Kidney (tissue), 13 donors: ENCODE measurements at regions not wholly inside any gene's neighbourhood (a gene's known extent, or its start where the extent isn't known, plus 50 kb on each side); places are given as distances from the start of the nearest gene placed in this dataset.

Experiments
- DNase-seq, 5 donors: peaks; one replicate each; pipeline ENCODE4 v3.0.0-alpha.2; 2013 to 2020
- FAIRE-seq: peaks from 2 replicates; lab custom pipeline; 2012; peaks lifted over from hg19 to GRCh38; lab: Jason Lieb, UNC
- H3K27ac ChIP-seq, 2 donors: one replicate each; pipeline ENCODE4 v1.7.0; 2013; ENCODE audit warnings: low read depth in 2 of 2, low read length in 2 of 2, inconsistent platforms in 1 of 2
- H3K27me3 ChIP-seq: one replicate; pipeline ENCODE4 v1.7.1; 2013; ENCODE audit warnings: low read length, inconsistent platforms; ENCODE audit not compliant: control insufficient read depth, insufficient read depth
- H3K36me3 ChIP-seq, 3 donors: one replicate each; pipeline versions ENCODE4 v1.7.0 to v1.7.1; 2013; ENCODE audit warnings: low read length in 3 of 3, control low read depth in 1 of 3, inconsistent platforms in 1 of 3; ENCODE audit not compliant: insufficient read depth in 3 of 3, control insufficient read depth in 2 of 3
- H3K4me1 ChIP-seq, 3 donors: one replicate each; pipeline versions ENCODE4 v1.7.0 to v1.7.1; 2013; ENCODE audit warnings: low read length in 3 of 3, inconsistent platforms in 1 of 3, low read depth in 1 of 3; ENCODE audit not compliant: control insufficient read depth in 2 of 3, insufficient read depth in 2 of 3
- H3K4me3 ChIP-seq, 3 donors: one replicate each; pipeline versions ENCODE4 v1.7.0 to v1.8.1; 2013; ENCODE audit warnings: low read length in 3 of 3, control low read depth in 1 of 3, inconsistent platforms in 1 of 3
- H3K9ac ChIP-seq, 3 donors: one replicate each; pipeline versions ENCODE4 v1.7.0 to v1.7.1; 2013; ENCODE audit warnings: low read length in 3 of 3, control low read depth in 1 of 3, inconsistent platforms in 1 of 3
- H3K9me3 ChIP-seq, 3 donors: one replicate each; pipeline versions ENCODE4 v1.7.0 to v1.7.1; 2013; ENCODE audit warnings: low read length in 3 of 3, control low read depth in 1 of 3, inconsistent platforms in 1 of 3; ENCODE audit not compliant: control insufficient read depth in 2 of 3, insufficient read depth in 1 of 3
- intact Hi-C: fragments of 100-400 bp; cut with DNase I; formaldehyde crosslinking; loops from one replicate; pipeline ENCODE4 v1.11.1; 2022
- TF ChIP-seq, protein P1 (sequence below): IDR thresholded peaks from 3 replicates; pipeline ENCODE4 v1.5.1; 2012; ENCODE audit warnings: mild to moderate bottlenecking, moderate library complexity, borderline replicate concordance; ENCODE audit not compliant: insufficient read depth; ENCODE audit errors: extremely low read depth
- donor health status: control.
- donor health status: control.
- donor health status: control.
- donor health status: control.
- donor health status: control.
- donor health status: DM: yes; HTN: yes; CAD: no.
- donor health status: Normal renal cell carcinoma (clear cell type).

DNA sequence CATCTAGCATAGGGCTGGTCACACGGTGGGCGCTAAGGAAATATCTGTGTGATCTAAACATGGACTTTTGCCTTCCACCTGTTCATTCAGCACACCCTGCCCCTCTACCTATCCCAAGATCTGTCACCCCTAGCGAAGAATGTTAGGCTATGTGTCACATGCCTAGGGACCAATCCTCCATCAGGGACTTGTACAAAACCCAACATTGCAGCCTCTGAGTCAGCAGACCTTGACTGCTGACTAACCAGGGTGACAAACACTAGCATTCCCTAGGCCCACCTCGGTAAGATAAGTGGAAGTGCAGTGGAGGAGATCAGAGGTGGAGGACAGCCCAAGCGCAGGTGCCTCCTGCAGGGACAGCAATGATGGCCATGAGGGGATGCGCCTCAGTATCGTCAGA lies 99.2 kb downstream of the SOX11 start:
- no peak for FAIRE-seq
- H3K4me3 ChIP-seq, result no peak overlapping the region
- TF ChIP-seq, protein P1, sequence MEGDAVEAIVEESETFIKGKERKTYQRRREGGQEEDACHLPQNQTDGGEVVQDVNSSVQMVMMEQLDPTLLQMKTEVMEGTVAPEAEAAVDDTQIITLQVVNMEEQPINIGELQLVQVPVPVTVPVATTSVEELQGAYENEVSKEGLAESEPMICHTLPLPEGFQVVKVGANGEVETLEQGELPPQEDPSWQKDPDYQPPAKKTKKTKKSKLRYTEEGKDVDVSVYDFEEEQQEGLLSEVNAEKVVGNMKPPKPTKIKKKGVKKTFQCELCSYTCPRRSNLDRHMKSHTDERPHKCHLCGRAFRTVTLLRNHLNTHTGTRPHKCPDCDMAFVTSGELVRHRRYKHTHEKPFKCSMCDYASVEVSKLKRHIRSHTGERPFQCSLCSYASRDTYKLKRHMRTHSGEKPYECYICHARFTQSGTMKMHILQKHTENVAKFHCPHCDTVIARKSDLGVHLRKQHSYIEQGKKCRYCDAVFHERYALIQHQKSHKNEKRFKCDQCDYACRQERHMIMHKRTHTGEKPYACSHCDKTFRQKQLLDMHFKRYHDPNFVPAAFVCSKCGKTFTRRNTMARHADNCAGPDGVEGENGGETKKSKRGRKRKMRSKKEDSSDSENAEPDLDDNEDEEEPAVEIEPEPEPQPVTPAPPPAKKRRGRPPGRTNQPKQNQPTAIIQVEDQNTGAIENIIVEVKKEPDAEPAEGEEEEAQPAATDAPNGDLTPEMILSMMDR, result no peak
- H3K36me3 ChIP-seq, result no peaks in the 10 kb centered on the region
- DNase-seq, result no peak
- H3K4me1 ChIP-seq, result no peaks in the 10 kb centered on the region
- H3K9me3 ChIP-seq, result peaks cover 0 to 14% (median 3%) of the 10 kb centered on the region in 3 donors
- intact Hi-C loops, result no loop called here
- H3K27me3 ChIP-seq, result no peaks in the 10 kb centered on the region
- no peak overlapping the region for H3K27ac ChIP-seq
- no peak overlapping the region for H3K9ac ChIP-seq

DNA sequence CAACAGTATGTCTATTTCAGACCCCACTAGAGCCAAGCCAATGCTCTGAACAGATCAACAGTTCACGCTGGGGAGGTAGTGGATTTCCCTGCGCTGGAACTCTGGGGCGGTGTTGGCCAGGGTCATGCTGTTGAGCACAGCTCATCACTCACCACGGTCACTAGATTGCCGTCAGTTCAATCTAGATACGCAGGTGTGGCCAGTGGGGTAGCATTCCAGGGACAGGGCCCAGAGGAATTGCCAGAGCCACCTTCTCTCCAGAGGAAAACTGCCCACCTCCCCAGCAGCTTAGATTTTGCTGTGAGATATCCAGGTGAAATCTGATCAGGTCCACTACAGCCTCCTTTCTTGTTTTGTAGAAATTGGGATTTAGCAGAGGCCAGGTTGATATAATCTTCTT lies 101.8 kb downstream of the SOX11 start:
- Histone ChIP-seq H3K4me1 (no peaks in the 10 kb centered on the region), H3K27me3 (no peaks in the 10 kb centered on the region), H3K4me3 (no peak overlapping the region), H3K36me3 (no peaks in the 10 kb centered on the region), H3K9ac (no peak overlapping the region), H3K27ac (no peak overlapping the region), H3K9me3 (peaks cover 0 to 9% (median 0%) of the 10 kb centered on the region in 3 donors)
- FAIRE-seq (no peak), DNase-seq (no peak)
- TF ChIP-seq, protein P1, result no peak
- intact Hi-C loops, result no loop called here

DNA sequence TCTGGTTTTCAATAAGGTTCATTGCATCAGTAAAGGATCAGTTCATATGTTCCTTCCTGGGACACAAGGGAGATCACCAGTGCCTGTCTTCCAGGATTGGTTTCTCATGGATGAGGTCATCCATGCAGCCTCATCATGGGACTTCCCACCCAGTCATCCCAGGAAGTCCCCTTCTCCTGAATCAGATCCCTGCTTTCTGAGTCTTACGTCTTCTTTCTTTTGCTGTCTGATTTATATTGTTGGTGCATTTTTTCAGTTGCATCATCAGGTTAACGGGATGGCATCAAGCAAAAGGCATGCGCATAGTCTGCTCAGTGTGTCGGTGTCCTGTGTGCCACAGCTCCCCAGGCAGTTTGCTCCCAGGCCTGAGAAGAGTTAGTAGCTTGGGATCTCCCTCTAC lies 105.9 kb downstream of the SOX11 start:
- H3K9me3 ChIP-seq, result peaks cover 0 to 4% (median 0%) of the 10 kb centered on the region in 3 donors
- H3K4me3 ChIP-seq, result no peak overlapping the region
- no peaks in the 10 kb centered on the region for H3K27me3 ChIP-seq
- no peak for FAIRE-seq
- no peak overlapping the region for H3K9ac ChIP-seq
- intact Hi-C loops, result no loop called here
- TF ChIP-seq, protein P1, result no peak
- no peaks in the 10 kb centered on the region for H3K4me1 ChIP-seq
- DNase-seq, result no peak
- H3K36me3 ChIP-seq, result no peaks in the 10 kb centered on the region
- H3K27ac ChIP-seq, result no peak overlapping the region

DNA sequence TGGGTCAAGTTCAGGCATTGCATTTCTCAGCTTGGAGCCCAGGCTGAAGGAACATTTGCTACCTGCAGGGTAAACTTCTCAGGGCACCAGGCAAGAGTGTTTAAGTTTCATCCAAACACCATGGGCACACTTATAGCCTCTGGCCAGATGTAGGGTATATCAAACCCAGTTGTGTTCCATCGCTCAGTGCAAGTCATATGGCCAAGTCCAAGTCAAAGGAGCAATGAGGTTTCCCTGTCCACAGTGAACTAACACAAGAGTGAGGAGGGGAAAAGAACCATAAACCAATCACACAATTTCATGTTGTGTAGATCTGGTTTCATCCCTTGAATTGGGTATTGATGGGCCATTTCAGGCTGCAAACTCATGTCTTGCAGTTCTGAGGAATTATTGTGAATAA lies 107.2 kb downstream of the SOX11 start:
- TF ChIP-seq, protein P1, result no peak
- Histone ChIP-seq H3K36me3 (no peaks in the 10 kb centered on the region), H3K4me3 (no peak overlapping the region), H3K9me3 (peaks cover 0 to 4% (median 0%) of the 10 kb centered on the region in 3 donors), H3K4me1 (no peaks in the 10 kb centered on the region), H3K27ac (no peak overlapping the region), H3K27me3 (no peaks in the 10 kb centered on the region), H3K9ac (no peak overlapping the region)
- intact Hi-C loops, result no loop called here
- FAIRE-seq, result no peak
- no peak for DNase-seq
